GM12892 (cell line): ENCODE measurements at regions not wholly inside any gene's neighbourhood (a gene's known extent, or its start where the extent isn't known, plus 50 kb on each side); places are given as distances from the start of the nearest gene placed in this dataset.

Experiments
- POLR2A ChIP-seq: IDR thresholded peaks from 2 replicates; pipeline ENCODE4 v1.6.1; 2011; ENCODE audit warnings: low read depth, low read length, control low read depth
- POLR2AphosphoS5 ChIP-seq: IDR thresholded peaks from 2 replicates; pipeline ENCODE4 v1.6.1; 2011; ENCODE audit warnings: low read depth, low read length, control low read depth
- TAF1 ChIP-seq: IDR thresholded peaks from 2 replicates; pipeline ENCODE4 v1.6.1; 2011; ENCODE audit warnings: low read depth, mild to moderate bottlenecking, control low read depth, low read length, borderline replicate concordance

DNA sequence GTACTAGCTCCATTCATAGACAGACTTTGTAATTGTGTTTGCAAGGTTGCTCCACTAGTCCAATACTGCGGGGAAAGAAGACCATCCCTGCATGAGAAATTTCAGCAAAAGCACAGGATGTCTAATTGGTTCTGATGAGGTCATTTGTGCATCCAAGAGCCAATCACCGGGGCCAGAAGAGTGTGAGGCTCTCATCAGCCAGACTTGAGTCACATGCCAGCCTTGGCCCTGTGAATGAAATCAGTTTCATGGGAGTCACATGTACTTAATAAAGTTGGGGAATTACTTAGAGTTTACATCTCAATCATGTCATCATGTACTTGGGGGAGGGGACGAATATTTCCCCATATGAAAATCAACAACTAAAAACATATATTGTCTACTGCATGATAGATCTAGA is 1236.0 kb downstream of the MAT2B start:
- TF ChIP-seq POLR2A (no peak), POLR2AphosphoS5 (no peak), TAF1 (no peak)
